K562 (cell line): ENCODE measurements at regions not wholly inside any gene's neighbourhood (a gene's known extent, or its start where the extent isn't known, plus 50 kb on each side); places are given as distances from the start of the nearest gene placed in this dataset.

Source experiments
- ATAC-seq: fragments of 200-7000 bp; cut with Tn5 transposase; 3 replicates; pipeline ENCODE4 v1.9.1; 2020; ENCODE audit warnings: moderate library complexity
- BruUV-seq: library from RNA; stranded (reverse); fragments of 400-500 nt; replicated peaks from 2 replicates; lab custom pipeline; 2021; lab: Mats Ljungman, UMichigan
- CTCF ChIA-PET: fragments of 300-600 bp; formaldehyde crosslinking; extraction: SDS; loops from one replicate; lab custom pipeline; 2021; ENCODE audit warnings: low intra/inter-chr PET ratio; lab: Yijun Ruan, JAX
- POLR2A ChIA-PET: fragments of 300-600, 350-650 bp; sonication (Branson Sonifier 250); formaldehyde crosslinking; extraction: SDS; loops from one replicate; lab custom pipeline; 2021; ENCODE audit warnings: antibody characterized with exemption, inconsistent platforms; lab: Yijun Ruan, JAX
- DNase-seq, 4 experiments: peaks; one replicate each; pipeline versions ENCODE4 v3.0.0 to v3.0.0-alpha.2; 2011 to 2018; ENCODE audit warnings: low spot score in 3 of 4, mixed read lengths in 3 of 4; ENCODE audit errors: extremely low read depth in 1 of 4
- FAIRE-seq: peaks from 2 replicates; lab custom pipeline; 2011; peaks lifted over from hg19 to GRCh38; lab: Jason Lieb, UNC
- H2AFZ ChIP-seq: 2 replicates; pipeline ENCODE4 v1.6.0; 2011; ENCODE audit warnings: low read depth, low read length, control low read depth, inconsistent platforms
- H3K27ac ChIP-seq: fragments of 200-600 bp; 3 replicates; pipeline ENCODE4 v1.8.0; 2011; ENCODE audit warnings: low read depth, mild to moderate bottlenecking, control low read depth, inconsistent platforms, low read length, moderate library complexity, mixed read lengths; ENCODE audit errors: extremely low read depth
- H3K27me3 ChIP-seq, 2 experiments: fragments of 300-600 bp in 1 of 2; 2 replicates in 1 of 2; 3 replicates in 1 of 2; pipeline versions ENCODE4 v1.6.0 to v1.8.0; 2011; ENCODE audit warnings: inconsistent platforms in 2 of 2, low read length in 2 of 2, mild to moderate bottlenecking in 1 of 2, mixed read lengths in 1 of 2, moderate library complexity in 1 of 2; ENCODE audit not compliant: control insufficient read depth in 2 of 2, insufficient read depth in 2 of 2
- H3K36me3 ChIP-seq: fragments of 300-600 bp; 3 replicates; pipeline ENCODE4 v1.8.0; 2011; ENCODE audit warnings: mild to moderate bottlenecking, low read length, inconsistent platforms; ENCODE audit not compliant: control insufficient read depth, insufficient read depth
- H3K4me1 ChIP-seq, 2 experiments: fragments of 200-600 bp in 1 of 2; replicated peaks in 1 of 2; 2 replicates in 1 of 2; 3 replicates in 1 of 2; pipeline versions ENCODE4 v1.5.1 to v1.8.0; 2011; ENCODE audit warnings: inconsistent platforms in 2 of 2, low read length in 2 of 2, mild to moderate bottlenecking in 1 of 2, mixed read lengths in 1 of 2, moderate library complexity in 1 of 2; ENCODE audit not compliant: control insufficient read depth in 2 of 2, insufficient read depth in 2 of 2
- H3K4me2 ChIP-seq: 2 replicates; pipeline ENCODE4 v1.6.1; 2011; ENCODE audit warnings: low read length, control low read depth, inconsistent platforms, mixed read lengths; ENCODE audit not compliant: insufficient read depth
- H3K4me3 ChIP-seq: fragments of 200-600 bp; sonication (generic), shearing (Covaris generic); 2 replicates; pipeline ENCODE4 v1.5.1; 2016; ENCODE audit warnings: control low read depth, inconsistent platforms
- H3K79me2 ChIP-seq: fragments of 200-600 bp; 3 replicates; pipeline ENCODE4 v1.8.0; 2011; ENCODE audit warnings: low read length, inconsistent platforms; ENCODE audit not compliant: control insufficient read depth, insufficient read depth
- H3K9ac ChIP-seq, 2 experiments: 2 replicates each; pipeline versions ENCODE4 v1.6.0 to v1.6.1; 2011; ENCODE audit warnings: low read depth in 2 of 2, low read length in 2 of 2, control low read depth in 1 of 2, inconsistent platforms in 1 of 2, mild to moderate bottlenecking in 1 of 2, mixed read lengths in 1 of 2; ENCODE audit not compliant: insufficient read depth in 1 of 2
- H3K9me1 ChIP-seq: one replicate; pipeline ENCODE4 v1.6.0; 2011; ENCODE audit warnings: inconsistent platforms, mild to moderate bottlenecking, low read length, moderate library complexity; ENCODE audit not compliant: control insufficient read depth, insufficient read depth
- H3K9me3 ChIP-seq: replicated peaks from 2 replicates; pipeline ENCODE4 v1.5.1; 2011; ENCODE audit warnings: low read depth, low read length, inconsistent platforms; ENCODE audit not compliant: control insufficient read depth, insufficient read depth
- H4K20me1 ChIP-seq: replicated peaks from 2 replicates; pipeline ENCODE4 v1.6.1; 2011; ENCODE audit warnings: low read length, inconsistent platforms, mixed read lengths; ENCODE audit not compliant: control insufficient read depth, insufficient read depth
- ASH1L ChIP-seq: fragments of 450-650 bp; IDR thresholded peaks from 2 replicates; pipeline ENCODE4 v1.6.1; 2018; ENCODE audit warnings: borderline replicate concordance, mild to moderate bottlenecking, low read depth; ENCODE audit not compliant: partially characterized antibody
- MCM7 ChIP-seq, 2 experiments: fragments of 450-650 bp; IDR thresholded peaks; 2 replicates each; pipeline ENCODE4 v1.6.1; 2016 to 2018
- MEIS2 ChIP-seq: fragments of 450-650 bp; IDR thresholded peaks from 2 replicates; pipeline ENCODE4 v1.6.1; 2014; ENCODE audit warnings: mild to moderate bottlenecking; ENCODE audit not compliant: partially characterized antibody
- TSHZ1 ChIP-seq: fragments of 250-450 bp; sonication (Bioruptor Pico); IDR thresholded peaks from 2 replicates; pipeline ENCODE4 v1.4.0; 2020; ENCODE audit warnings: mild to moderate bottlenecking, moderate library complexity
- WGBS: fragments of 100-300 bp; shearing (Covaris generic); methylation state at CpG from one replicate; pipeline ENCODE4 v1.1.6; 2016; ENCODE audit warnings: low coverage, mixed read lengths; ENCODE audit not compliant: insufficient coverage; ENCODE audit errors: missing lambda C conversion rate; 5-methylcytosine and 5-hydroxymethylcytosine counted together
- in situ Hi-C: fragments of 300-500 bp; cut with MboI; formaldehyde crosslinking; loops from 4 replicates; pipeline ENCODE4 v1.15.0; 2018; ENCODE audit warnings: inconsistent platforms, mixed read lengths
- intact Hi-C: fragments of 100-400 bp; cut with micrococcal nuclease; formaldehyde crosslinking; loops from 2 replicates; pipeline ENCODE4 v1.14.2; 2022
- TF ChIP-seq, protein P1 (sequence below), 2 experiments: IDR thresholded peaks in 1 of 2; conservative IDR thresholded peaks in 1 of 2; 2 replicates each; pipeline ENCODE4 v1.6.1; 2016; ENCODE audit warnings: low read depth in 2 of 2, mild to moderate bottlenecking in 1 of 2, missing compliant biosample characterization in 1 of 2, missing genetic modification characterization in 1 of 2, moderate library complexity in 1 of 2

GRCh38 chr20:4472906-4473305 lies 213.3 kb upstream of the PRNP start:
- POLR2A ChIA-PET, result interaction anchor here (0.6 kb wide), 1 partner anchor 112 kb away, joined by 3 read pairs; no protein-coding TSS in a partner anchor
- H3K79me2 ChIP-seq, result no peaks in the 10 kb centered on the region
- TF ChIP-seq MEIS2, result no peak
- no peak for TF ChIP-seq ASH1L
- TF ChIP-seq, protein P1, sequence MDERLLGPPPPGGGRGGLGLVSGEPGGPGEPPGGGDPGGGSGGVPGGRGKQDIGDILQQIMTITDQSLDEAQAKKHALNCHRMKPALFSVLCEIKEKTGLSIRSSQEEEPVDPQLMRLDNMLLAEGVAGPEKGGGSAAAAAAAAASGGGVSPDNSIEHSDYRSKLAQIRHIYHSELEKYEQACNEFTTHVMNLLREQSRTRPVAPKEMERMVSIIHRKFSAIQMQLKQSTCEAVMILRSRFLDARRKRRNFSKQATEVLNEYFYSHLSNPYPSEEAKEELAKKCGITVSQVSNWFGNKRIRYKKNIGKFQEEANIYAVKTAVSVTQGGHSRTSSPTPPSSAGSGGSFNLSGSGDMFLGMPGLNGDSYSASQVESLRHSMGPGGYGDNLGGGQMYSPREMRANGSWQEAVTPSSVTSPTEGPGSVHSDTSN (CRISPR knock-in tag; IDR thresholded peaks at IDR 0.05; ENCODE audit: low read depth), result no peak
- TF ChIP-seq, protein P1 (tag; conservative IDR thresholded peaks at IDR 0.05; ENCODE audit: low read depth), result no peak
- no peak for TF ChIP-seq TSHZ1 (CRISPR knock-in tag)
- TF ChIP-seq MCM7 (IDR thresholded peaks at IDR 0.05), result no peak
- TF ChIP-seq, all 486 proteins: peak for 0
- BruUV-seq, result no TSS peak
- no peaks in the 10 kb centered on the region for H3K9me1 ChIP-seq
- intact Hi-C loops (no loop called here), in situ Hi-C loops (no loop called here)
- CTCF ChIA-PET, result no interaction called here
- H3K9ac ChIP-seq, result no peak overlapping the region
- FAIRE-seq (no peak), DNase-seq (no peak), ATAC-seq (no peak)
- no peak overlapping the region for H2AFZ ChIP-seq
- no peaks in the 10 kb centered on the region for H4K20me1 ChIP-seq
- no peaks in the 10 kb centered on the region; a peak in 1 of 5 replicates for H3K27me3 ChIP-seq
- no peaks in the 10 kb centered on the region for H3K36me3 ChIP-seq
- no peak overlapping the region for H3K4me3 ChIP-seq
- H3K4me1 ChIP-seq, result no peaks in the 10 kb centered on the region
- no peaks in the 10 kb centered on the region for H3K9me3 ChIP-seq
- no peak overlapping the region for H3K27ac ChIP-seq
- 0% methylated on average over 2 of the region's 2 CpGs for WGBS
- H3K4me2 ChIP-seq, result no peak overlapping the region
